WTC11 (cell line): ENCODE measurements at regions not wholly inside any gene's neighbourhood (a gene's known extent, or its start where the extent isn't known, plus 50 kb on each side); places are given as distances from the start of the nearest gene placed in this dataset.

ENCODE experiments used
- ATAC-seq: fragments of 200-7000 bp; cut with Tn5 transposase; 2 replicates; pipeline ENCODE4 v1.10.0; 2021; ENCODE audit warnings: mild to moderate bottlenecking, moderate library complexity
- CTCF ChIA-PET: fragments of 300-600 bp; sonication (Branson Sonifier 250); formaldehyde crosslinking; loops from one replicate; lab custom pipeline; 2021; ENCODE audit warnings: antibody characterized with exemption; lab: Charles Lee
- POLR2A ChIA-PET: fragments of 350-600 bp; sonication (Branson Sonifier 250); formaldehyde crosslinking; loops from one replicate; lab custom pipeline; 2021; ENCODE audit warnings: antibody characterized with exemption; lab: Charles Lee
- DNase-seq: peaks from one replicate; pipeline ENCODE4 v3.0.0; 2021; ENCODE audit warnings: low spot score
- H3K27ac Mint-ChIP-seq: 2 replicates; pipeline ENCODE4 v1.8.0; 2021; ENCODE audit warnings: mixed read lengths
- H3K27me3 Mint-ChIP-seq: 2 replicates; pipeline ENCODE4 v1.8.0; 2021; ENCODE audit warnings: low read depth, mild to moderate bottlenecking, moderate library complexity, mixed read lengths
- H3K36me3 Mint-ChIP-seq: 2 replicates; pipeline ENCODE4 v1.8.0; 2021; ENCODE audit warnings: mixed read lengths
- H3K4me1 Mint-ChIP-seq: 2 replicates; pipeline ENCODE4 v1.8.0; 2022; ENCODE audit warnings: mixed read lengths
- H3K4me3 Mint-ChIP-seq: 2 replicates; pipeline ENCODE4 v1.8.0; 2021; ENCODE audit warnings: mild to moderate bottlenecking, moderate library complexity, mixed read lengths
- H3K9me3 Mint-ChIP-seq: 2 replicates; pipeline ENCODE4 v1.8.0; 2021; ENCODE audit warnings: mixed read lengths
- KAT7 ChIP-seq: sonication (generic); formaldehyde crosslinking; IDR thresholded peaks from 2 replicates; pipeline ENCODE4 v1.8.1; 2023; ENCODE audit warnings: missing genetic modification reagents, mild to moderate bottlenecking, borderline replicate concordance
- MYBL2 ChIP-seq: sonication (generic); formaldehyde crosslinking; IDR thresholded peaks from 2 replicates; pipeline ENCODE4 v1.8.1; 2023; ENCODE audit warnings: mild to moderate bottlenecking, moderate library complexity, missing genetic modification reagents
- SMAD4 ChIP-seq: sonication (generic); formaldehyde crosslinking; IDR thresholded peaks from 2 replicates; pipeline ENCODE4 v1.8.0; 2022; ENCODE audit warnings: mild to moderate bottlenecking, missing genetic modification reagents
- SOX15 ChIP-seq: fragments of 250-450 bp; sonication (Bioruptor Pico); IDR thresholded peaks from 2 replicates; pipeline ENCODE4 v1.9.0; 2021; ENCODE audit warnings: mild to moderate bottlenecking
- TEAD1 ChIP-seq: sonication (generic); formaldehyde crosslinking; IDR thresholded peaks from 2 replicates; pipeline ENCODE4 v1.8.0; 2022; ENCODE audit warnings: mild to moderate bottlenecking, missing genetic modification reagents
- TP53 ChIP-seq: sonication (generic); formaldehyde crosslinking; IDR thresholded peaks from 2 replicates; pipeline ENCODE4 v1.8.1; 2023; ENCODE audit warnings: mild to moderate bottlenecking, missing genetic modification reagents
- ZBTB21 ChIP-seq: sonication (generic); formaldehyde crosslinking; IDR thresholded peaks from 2 replicates; pipeline ENCODE4 v1.8.1; 2023; ENCODE audit warnings: mild to moderate bottlenecking, missing genetic modification reagents, borderline replicate concordance
- ZNF423 ChIP-seq: fragments of 250-450 bp; sonication (Bioruptor Pico); IDR thresholded peaks from 2 replicates; pipeline ENCODE4 v2.1.2; 2022; ENCODE audit warnings: mild to moderate bottlenecking, moderate library complexity
- TF ChIP-seq, protein P1 (sequence below): sonication (generic); formaldehyde crosslinking; IDR thresholded peaks from 2 replicates; pipeline ENCODE4 v1.8.1; 2022; ENCODE audit warnings: mild to moderate bottlenecking, moderate library complexity, missing genetic modification reagents
- TF ChIP-seq, protein P2 (sequence below): sonication (generic); formaldehyde crosslinking; IDR thresholded peaks from 2 replicates; pipeline ENCODE4 v1.8.1; 2022; ENCODE audit warnings: mild to moderate bottlenecking, missing genetic modification reagents, moderate library complexity, borderline replicate concordance
- TF ChIP-seq, protein P3 (sequence below): sonication (generic); formaldehyde crosslinking; IDR thresholded peaks from 2 replicates; pipeline ENCODE4 v1.8.0; 2022; ENCODE audit warnings: mild to moderate bottlenecking, missing genetic modification reagents
- TF ChIP-seq, protein P4 (sequence below): fragments of 250-450 bp; sonication (Bioruptor Pico); IDR thresholded peaks from 2 replicates; pipeline ENCODE4 v1.8.0; 2021; ENCODE audit warnings: mild to moderate bottlenecking
- TF ChIP-seq, protein P5 (sequence below): fragments of 250-450 bp; sonication (Bioruptor Pico); IDR thresholded peaks from 2 replicates; pipeline ENCODE4 v1.9.0; 2021; ENCODE audit warnings: mild to moderate bottlenecking
- TF ChIP-seq, protein P6 (sequence below): sonication (generic); formaldehyde crosslinking; IDR thresholded peaks from 2 replicates; pipeline ENCODE4 v1.8.0; 2022; ENCODE audit warnings: mild to moderate bottlenecking, missing genetic modification reagents
- TF ChIP-seq, protein P7 (sequence below): sonication (generic); formaldehyde crosslinking; IDR thresholded peaks from 2 replicates; pipeline ENCODE4 v1.8.0; 2022; ENCODE audit warnings: missing genetic modification reagents
- TF ChIP-seq, protein P8 (sequence below): fragments of 250-450 bp; sonication (Bioruptor Pico); IDR thresholded peaks from 2 replicates; pipeline ENCODE4 v1.9.0; 2021; ENCODE audit warnings: mild to moderate bottlenecking
- TF ChIP-seq, protein P9 (sequence below): sonication (generic); formaldehyde crosslinking; conservative IDR thresholded peaks from 2 replicates; pipeline ENCODE4 v1.8.1; 2022; ENCODE audit warnings: mild to moderate bottlenecking, missing genetic modification reagents
- TF ChIP-seq, protein P10 (sequence below): fragments of 200-600 bp; IDR thresholded peaks from 2 replicates; pipeline ENCODE4 v1.8.0; 2022; ENCODE audit warnings: antibody characterized with exemption

DNA sequence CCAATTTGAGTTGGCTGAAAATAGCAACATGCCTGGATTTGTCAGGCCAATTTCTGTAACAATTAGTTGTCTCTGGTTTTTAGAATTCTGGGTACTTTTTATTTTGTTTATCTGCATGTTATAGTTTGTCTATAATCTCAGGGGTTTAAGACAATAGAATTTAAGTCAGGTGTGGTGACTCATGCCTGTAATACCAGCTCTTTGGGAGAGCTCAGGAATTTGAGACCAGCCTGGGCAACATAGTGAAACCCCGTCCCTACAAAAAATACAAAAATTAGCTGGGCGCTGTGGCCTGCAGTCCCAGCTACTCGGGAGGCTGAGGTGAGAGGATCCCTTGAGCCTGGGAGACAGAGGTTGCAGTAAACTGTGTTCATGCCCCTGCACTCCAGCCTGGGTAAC lies 114.4 kb upstream of the GLS start:
- Mint-ChIP-seq H3K27me3 (no peaks in the 10 kb centered on the region), H3K27ac (no peak overlapping the region), H3K4me1 (no peaks in the 10 kb centered on the region), H3K36me3 (no peaks in the 10 kb centered on the region), H3K9me3 (no peaks in the 10 kb centered on the region), H3K4me3 (no peak overlapping the region)
- CTCF ChIA-PET: interaction anchor here (0.9 kb wide), 1 partner anchor 68 kb away, joined by 4 read pairs; no protein-coding TSS in a partner anchor
- POLR2A ChIA-PET: no interaction called here
- ATAC-seq (no peak), DNase-seq (no peak)
- no peak for TF ChIP-seq ZNF423 (CRISPR knock-in tag)
- TF ChIP-seq, protein P1, sequence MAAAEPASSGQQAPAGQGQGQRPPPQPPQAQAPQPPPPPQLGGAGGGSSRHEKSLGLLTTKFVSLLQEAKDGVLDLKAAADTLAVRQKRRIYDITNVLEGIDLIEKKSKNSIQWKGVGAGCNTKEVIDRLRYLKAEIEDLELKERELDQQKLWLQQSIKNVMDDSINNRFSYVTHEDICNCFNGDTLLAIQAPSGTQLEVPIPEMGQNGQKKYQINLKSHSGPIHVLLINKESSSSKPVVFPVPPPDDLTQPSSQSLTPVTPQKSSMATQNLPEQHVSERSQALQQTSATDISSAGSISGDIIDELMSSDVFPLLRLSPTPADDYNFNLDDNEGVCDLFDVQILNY (CRISPR knock-in tag): no peak
- TF ChIP-seq, protein P2, sequence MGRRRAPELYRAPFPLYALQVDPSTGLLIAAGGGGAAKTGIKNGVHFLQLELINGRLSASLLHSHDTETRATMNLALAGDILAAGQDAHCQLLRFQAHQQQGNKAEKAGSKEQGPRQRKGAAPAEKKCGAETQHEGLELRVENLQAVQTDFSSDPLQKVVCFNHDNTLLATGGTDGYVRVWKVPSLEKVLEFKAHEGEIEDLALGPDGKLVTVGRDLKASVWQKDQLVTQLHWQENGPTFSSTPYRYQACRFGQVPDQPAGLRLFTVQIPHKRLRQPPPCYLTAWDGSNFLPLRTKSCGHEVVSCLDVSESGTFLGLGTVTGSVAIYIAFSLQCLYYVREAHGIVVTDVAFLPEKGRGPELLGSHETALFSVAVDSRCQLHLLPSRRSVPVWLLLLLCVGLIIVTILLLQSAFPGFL (CRISPR knock-in tag): no peak
- TF ChIP-seq ZBTB21 (CRISPR knock-in tag): no peak
- no peak for TF ChIP-seq SMAD4 (CRISPR knock-in tag)
- TF ChIP-seq TP53 (CRISPR knock-in tag): no peak
- no peak for TF ChIP-seq SOX15 (CRISPR knock-in tag)
- TF ChIP-seq, protein P3, sequence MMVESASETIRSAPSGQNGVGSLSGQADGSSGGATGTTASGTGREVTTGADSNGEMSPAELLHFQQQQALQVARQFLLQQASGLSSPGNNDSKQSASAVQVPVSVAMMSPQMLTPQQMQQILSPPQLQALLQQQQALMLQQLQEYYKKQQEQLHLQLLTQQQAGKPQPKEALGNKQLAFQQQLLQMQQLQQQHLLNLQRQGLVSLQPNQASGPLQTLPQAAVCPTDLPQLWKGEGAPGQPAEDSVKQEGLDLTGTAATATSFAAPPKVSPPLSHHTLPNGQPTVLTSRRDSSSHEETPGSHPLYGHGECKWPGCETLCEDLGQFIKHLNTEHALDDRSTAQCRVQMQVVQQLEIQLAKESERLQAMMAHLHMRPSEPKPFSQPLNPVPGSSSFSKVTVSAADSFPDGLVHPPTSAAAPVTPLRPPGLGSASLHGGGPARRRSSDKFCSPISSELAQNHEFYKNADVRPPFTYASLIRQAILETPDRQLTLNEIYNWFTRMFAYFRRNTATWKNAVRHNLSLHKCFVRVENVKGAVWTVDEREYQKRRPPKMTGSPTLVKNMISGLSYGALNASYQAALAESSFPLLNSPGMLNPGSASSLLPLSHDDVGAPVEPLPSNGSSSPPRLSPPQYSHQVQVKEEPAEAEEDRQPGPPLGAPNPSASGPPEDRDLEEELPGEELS: no peak
- TF ChIP-seq, protein P4, sequence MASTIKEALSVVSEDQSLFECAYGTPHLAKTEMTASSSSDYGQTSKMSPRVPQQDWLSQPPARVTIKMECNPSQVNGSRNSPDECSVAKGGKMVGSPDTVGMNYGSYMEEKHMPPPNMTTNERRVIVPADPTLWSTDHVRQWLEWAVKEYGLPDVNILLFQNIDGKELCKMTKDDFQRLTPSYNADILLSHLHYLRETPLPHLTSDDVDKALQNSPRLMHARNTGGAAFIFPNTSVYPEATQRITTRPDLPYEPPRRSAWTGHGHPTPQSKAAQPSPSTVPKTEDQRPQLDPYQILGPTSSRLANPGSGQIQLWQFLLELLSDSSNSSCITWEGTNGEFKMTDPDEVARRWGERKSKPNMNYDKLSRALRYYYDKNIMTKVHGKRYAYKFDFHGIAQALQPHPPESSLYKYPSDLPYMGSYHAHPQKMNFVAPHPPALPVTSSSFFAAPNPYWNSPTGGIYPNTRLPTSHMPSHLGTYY (CRISPR knock-in tag): no peak
- TF ChIP-seq, protein P5, sequence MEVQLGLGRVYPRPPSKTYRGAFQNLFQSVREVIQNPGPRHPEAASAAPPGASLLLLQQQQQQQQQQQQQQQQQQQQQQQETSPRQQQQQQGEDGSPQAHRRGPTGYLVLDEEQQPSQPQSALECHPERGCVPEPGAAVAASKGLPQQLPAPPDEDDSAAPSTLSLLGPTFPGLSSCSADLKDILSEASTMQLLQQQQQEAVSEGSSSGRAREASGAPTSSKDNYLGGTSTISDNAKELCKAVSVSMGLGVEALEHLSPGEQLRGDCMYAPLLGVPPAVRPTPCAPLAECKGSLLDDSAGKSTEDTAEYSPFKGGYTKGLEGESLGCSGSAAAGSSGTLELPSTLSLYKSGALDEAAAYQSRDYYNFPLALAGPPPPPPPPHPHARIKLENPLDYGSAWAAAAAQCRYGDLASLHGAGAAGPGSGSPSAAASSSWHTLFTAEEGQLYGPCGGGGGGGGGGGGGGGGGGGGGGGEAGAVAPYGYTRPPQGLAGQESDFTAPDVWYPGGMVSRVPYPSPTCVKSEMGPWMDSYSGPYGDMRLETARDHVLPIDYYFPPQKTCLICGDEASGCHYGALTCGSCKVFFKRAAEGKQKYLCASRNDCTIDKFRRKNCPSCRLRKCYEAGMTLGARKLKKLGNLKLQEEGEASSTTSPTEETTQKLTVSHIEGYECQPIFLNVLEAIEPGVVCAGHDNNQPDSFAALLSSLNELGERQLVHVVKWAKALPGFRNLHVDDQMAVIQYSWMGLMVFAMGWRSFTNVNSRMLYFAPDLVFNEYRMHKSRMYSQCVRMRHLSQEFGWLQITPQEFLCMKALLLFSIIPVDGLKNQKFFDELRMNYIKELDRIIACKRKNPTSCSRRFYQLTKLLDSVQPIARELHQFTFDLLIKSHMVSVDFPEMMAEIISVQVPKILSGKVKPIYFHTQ (CRISPR knock-in tag): no peak
- TF ChIP-seq MYBL2 (CRISPR knock-in tag): no peak
- TF ChIP-seq, protein P6, sequence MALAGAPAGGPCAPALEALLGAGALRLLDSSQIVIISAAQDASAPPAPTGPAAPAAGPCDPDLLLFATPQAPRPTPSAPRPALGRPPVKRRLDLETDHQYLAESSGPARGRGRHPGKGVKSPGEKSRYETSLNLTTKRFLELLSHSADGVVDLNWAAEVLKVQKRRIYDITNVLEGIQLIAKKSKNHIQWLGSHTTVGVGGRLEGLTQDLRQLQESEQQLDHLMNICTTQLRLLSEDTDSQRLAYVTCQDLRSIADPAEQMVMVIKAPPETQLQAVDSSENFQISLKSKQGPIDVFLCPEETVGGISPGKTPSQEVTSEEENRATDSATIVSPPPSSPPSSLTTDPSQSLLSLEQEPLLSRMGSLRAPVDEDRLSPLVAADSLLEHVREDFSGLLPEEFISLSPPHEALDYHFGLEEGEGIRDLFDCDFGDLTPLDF (CRISPR knock-in tag): no peak
- TF ChIP-seq, protein P7, sequence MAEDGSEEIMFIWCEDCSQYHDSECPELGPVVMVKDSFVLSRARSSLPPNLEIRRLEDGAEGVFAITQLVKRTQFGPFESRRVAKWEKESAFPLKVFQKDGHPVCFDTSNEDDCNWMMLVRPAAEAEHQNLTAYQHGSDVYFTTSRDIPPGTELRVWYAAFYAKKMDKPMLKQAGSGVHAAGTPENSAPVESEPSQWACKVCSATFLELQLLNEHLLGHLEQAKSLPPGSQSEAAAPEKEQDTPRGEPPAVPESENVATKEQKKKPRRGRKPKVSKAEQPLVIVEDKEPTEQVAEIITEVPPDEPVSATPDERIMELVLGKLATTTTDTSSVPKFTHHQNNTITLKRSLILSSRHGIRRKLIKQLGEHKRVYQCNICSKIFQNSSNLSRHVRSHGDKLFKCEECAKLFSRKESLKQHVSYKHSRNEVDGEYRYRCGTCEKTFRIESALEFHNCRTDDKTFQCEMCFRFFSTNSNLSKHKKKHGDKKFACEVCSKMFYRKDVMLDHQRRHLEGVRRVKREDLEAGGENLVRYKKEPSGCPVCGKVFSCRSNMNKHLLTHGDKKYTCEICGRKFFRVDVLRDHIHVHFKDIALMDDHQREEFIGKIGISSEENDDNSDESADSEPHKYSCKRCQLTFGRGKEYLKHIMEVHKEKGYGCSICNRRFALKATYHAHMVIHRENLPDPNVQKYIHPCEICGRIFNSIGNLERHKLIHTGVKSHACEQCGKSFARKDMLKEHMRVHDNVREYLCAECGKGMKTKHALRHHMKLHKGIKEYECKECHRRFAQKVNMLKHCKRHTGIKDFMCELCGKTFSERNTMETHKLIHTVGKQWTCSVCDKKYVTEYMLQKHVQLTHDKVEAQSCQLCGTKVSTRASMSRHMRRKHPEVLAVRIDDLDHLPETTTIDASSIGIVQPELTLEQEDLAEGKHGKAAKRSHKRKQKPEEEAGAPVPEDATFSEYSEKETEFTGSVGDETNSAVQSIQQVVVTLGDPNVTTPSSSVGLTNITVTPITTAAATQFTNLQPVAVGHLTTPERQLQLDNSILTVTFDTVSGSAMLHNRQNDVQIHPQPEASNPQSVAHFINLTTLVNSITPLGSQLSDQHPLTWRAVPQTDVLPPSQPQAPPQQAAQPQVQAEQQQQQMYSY: no peak
- TF ChIP-seq TEAD1: no peak
- TF ChIP-seq, protein P8, sequence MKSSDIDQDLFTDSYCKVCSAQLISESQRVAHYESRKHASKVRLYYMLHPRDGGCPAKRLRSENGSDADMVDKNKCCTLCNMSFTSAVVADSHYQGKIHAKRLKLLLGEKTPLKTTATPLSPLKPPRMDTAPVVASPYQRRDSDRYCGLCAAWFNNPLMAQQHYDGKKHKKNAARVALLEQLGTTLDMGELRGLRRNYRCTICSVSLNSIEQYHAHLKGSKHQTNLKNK (CRISPR knock-in tag): no peak
- no peak for TF ChIP-seq KAT7 (CRISPR knock-in tag)
- TF ChIP-seq, protein P9, sequence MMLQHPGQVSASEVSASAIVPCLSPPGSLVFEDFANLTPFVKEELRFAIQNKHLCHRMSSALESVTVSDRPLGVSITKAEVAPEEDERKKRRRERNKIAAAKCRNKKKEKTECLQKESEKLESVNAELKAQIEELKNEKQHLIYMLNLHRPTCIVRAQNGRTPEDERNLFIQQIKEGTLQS (CRISPR knock-in tag): no peak
- TF ChIP-seq, protein P10, sequence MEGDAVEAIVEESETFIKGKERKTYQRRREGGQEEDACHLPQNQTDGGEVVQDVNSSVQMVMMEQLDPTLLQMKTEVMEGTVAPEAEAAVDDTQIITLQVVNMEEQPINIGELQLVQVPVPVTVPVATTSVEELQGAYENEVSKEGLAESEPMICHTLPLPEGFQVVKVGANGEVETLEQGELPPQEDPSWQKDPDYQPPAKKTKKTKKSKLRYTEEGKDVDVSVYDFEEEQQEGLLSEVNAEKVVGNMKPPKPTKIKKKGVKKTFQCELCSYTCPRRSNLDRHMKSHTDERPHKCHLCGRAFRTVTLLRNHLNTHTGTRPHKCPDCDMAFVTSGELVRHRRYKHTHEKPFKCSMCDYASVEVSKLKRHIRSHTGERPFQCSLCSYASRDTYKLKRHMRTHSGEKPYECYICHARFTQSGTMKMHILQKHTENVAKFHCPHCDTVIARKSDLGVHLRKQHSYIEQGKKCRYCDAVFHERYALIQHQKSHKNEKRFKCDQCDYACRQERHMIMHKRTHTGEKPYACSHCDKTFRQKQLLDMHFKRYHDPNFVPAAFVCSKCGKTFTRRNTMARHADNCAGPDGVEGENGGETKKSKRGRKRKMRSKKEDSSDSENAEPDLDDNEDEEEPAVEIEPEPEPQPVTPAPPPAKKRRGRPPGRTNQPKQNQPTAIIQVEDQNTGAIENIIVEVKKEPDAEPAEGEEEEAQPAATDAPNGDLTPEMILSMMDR: no peak
